GM12891 (cell line): ENCODE measurements at regions not wholly inside any gene's neighbourhood (a gene's known extent, or its start where the extent isn't known, plus 50 kb on each side); places are given as distances from the start of the nearest gene placed in this dataset.

ENCODE experiments used
- POLR2A ChIP-seq: IDR thresholded peaks from 2 replicates; pipeline ENCODE4 v1.6.1; 2011; ENCODE audit warnings: low read depth, low read length, control low read depth
- POLR2AphosphoS5 ChIP-seq: IDR thresholded peaks from 2 replicates; pipeline ENCODE4 v1.6.1; 2011; ENCODE audit warnings: low read depth, low read length, control low read depth
- TAF1 ChIP-seq: IDR thresholded peaks from 2 replicates; pipeline ENCODE4 v1.6.1; 2011; ENCODE audit warnings: low read depth, low read length, control low read depth

- TF ChIP-seq POLR2A (no peak), TAF1 (no peak), POLR2AphosphoS5 (no peak)
Measured at GRCh38 chr21:38165466-38166172, 91.2 kb upstream of the KCNJ15 start.
